SK-N-SH treated with all-trans-retinoic acid at 6 μM for 48 hours (cell line): ENCODE measurements at regions not wholly inside any gene's neighbourhood (a gene's known extent, or its start where the extent isn't known, plus 50 kb on each side); places are given as distances from the start of the nearest gene placed in this dataset.

Experiments
- CREB5 ChIP-seq: fragments of 250-450 bp; sonication (Bioruptor Pico); IDR thresholded peaks from 2 replicates; pipeline ENCODE4 v1.5.1; 2020; ENCODE audit warnings: low read depth, mild to moderate bottlenecking, moderate library complexity
- PATZ1 ChIP-seq: fragments of 250-450 bp; sonication (Bioruptor Pico); IDR thresholded peaks from 2 replicates; pipeline ENCODE4 v1.8.0; 2020; ENCODE audit warnings: mild to moderate bottlenecking, moderate library complexity, borderline replicate concordance
- PPARA ChIP-seq: fragments of 250-450 bp; sonication (Bioruptor Pico); IDR thresholded peaks from 2 replicates; pipeline ENCODE4 v1.5.0; 2020; ENCODE audit warnings: mild to moderate bottlenecking, borderline replicate concordance
- RARB ChIP-seq: fragments of 250-450 bp; sonication (Bioruptor Pico); IDR thresholded peaks from 2 replicates; pipeline ENCODE4 v1.8.0; 2021; ENCODE audit warnings: mild to moderate bottlenecking, moderate library complexity
- TSHZ2 ChIP-seq: fragments of 250-450 bp; sonication (Bioruptor Pico); IDR thresholded peaks from 2 replicates; pipeline ENCODE4 v1.5.0; 2020; ENCODE audit warnings: mild to moderate bottlenecking, moderate library complexity
- ZNF565 ChIP-seq: fragments of 450-650 bp; formaldehyde crosslinking; conservative IDR thresholded peaks from 2 replicates; pipeline ENCODE4 v1.5.0; 2020; ENCODE audit warnings: low read depth, mild to moderate bottlenecking, moderate library complexity

GRCh38 chr19:30156646-30157045 is 214.6 kb downstream of the URI1 start:
- no peak for TF ChIP-seq ZNF565 (CRISPR knock-in tag)
- no peak for TF ChIP-seq PPARA
- no peak for TF ChIP-seq PATZ1 (CRISPR knock-in tag)
- TF ChIP-seq CREB5 (CRISPR knock-in tag) = no peak
- TF ChIP-seq RARB (CRISPR knock-in tag) = no peak
- TF ChIP-seq TSHZ2 (CRISPR knock-in tag) = no peak
